CD4-positive, CD25-positive, alpha-beta regulatory T cell (primary cell): ENCODE measurements at regions not wholly inside any gene's neighbourhood (a gene's known extent, or its start where the extent isn't known, plus 50 kb on each side); places are given as distances from the start of the nearest gene placed in this dataset.

Experiments used
- ATAC-seq, 2 donors: fragments of 150-1000 bp; cut with Tn5 transposase; one replicate each; pipeline ENCODE4 v1.10.0; 2021; ENCODE audit warnings: low read depth in 2 of 2, moderate number of reproducible peaks in 2 of 2, moderate library complexity in 1 of 2
- DNase-seq, 3 donors: peaks; one replicate each; pipeline versions ENCODE4 v3.0.0 to v3.0.0-alpha.2; 2012 to 2022; ENCODE audit warnings: mixed read lengths in 1 of 3
- H3K27ac ChIP-seq: one replicate; pipeline ENCODE4 v1.7.0; 2013; ENCODE audit warnings: mild to moderate bottlenecking, low read length; ENCODE audit not compliant: insufficient read depth, poor library complexity, severe bottlenecking
- H3K27me3 ChIP-seq: one replicate; pipeline ENCODE4 v1.7.0; 2013; ENCODE audit warnings: low read length; ENCODE audit not compliant: control insufficient read depth, insufficient read depth
- H3K36me3 ChIP-seq: one replicate; pipeline ENCODE4 v1.7.0; 2013; ENCODE audit warnings: mild to moderate bottlenecking, low read length, moderate library complexity; ENCODE audit not compliant: control insufficient read depth, insufficient read depth
- H3K4me1 ChIP-seq: 2 replicates; pipeline ENCODE4 v1.7.0; 2013; ENCODE audit warnings: mild to moderate bottlenecking, low read length; ENCODE audit not compliant: insufficient read depth, control insufficient read depth, poor library complexity, severe bottlenecking
- H3K4me3 ChIP-seq: one replicate; pipeline ENCODE4 v1.7.0; 2013; ENCODE audit warnings: low read depth, mild to moderate bottlenecking, low read length, moderate library complexity
- H3K9me3 ChIP-seq, 2 experiments: 1 replicate in 1 of 2; 2 replicates in 1 of 2; pipeline ENCODE4 v1.7.0; 2013; ENCODE audit warnings: low read length in 2 of 2, mild to moderate bottlenecking in 1 of 2, moderate library complexity in 1 of 2; ENCODE audit not compliant: control insufficient read depth in 2 of 2
- H3K27ac Mint-ChIP-seq, 3 donors: one replicate each; pipeline ENCODE4 v1.8.0; 2020 to 2022; ENCODE audit warnings: mild to moderate bottlenecking in 3 of 3, mixed read lengths in 3 of 3, moderate library complexity in 2 of 3
- H3K27me3 Mint-ChIP-seq: one replicate; pipeline ENCODE4 v1.8.0; 2022; ENCODE audit warnings: mild to moderate bottlenecking, mixed read lengths
- H3K36me3 Mint-ChIP-seq: one replicate; pipeline ENCODE4 v1.8.0; 2020; ENCODE audit warnings: mixed read lengths
- H3K4me1 Mint-ChIP-seq, 4 donors: one replicate each; pipeline ENCODE4 v1.8.0; 2020 to 2022; ENCODE audit warnings: mixed read lengths in 4 of 4, mild to moderate bottlenecking in 1 of 4
- H3K4me3 Mint-ChIP-seq, 4 donors: one replicate each; pipeline ENCODE4 v1.8.0; 2020 to 2022; ENCODE audit warnings: mild to moderate bottlenecking in 4 of 4, mixed read lengths in 4 of 4, moderate library complexity in 3 of 4
- H3K9me3 Mint-ChIP-seq, 7 donors: one replicate each; pipeline ENCODE4 v1.8.0; 2020 to 2022; ENCODE audit warnings: mixed read lengths in 7 of 7, mild to moderate bottlenecking in 3 of 7, moderate library complexity in 2 of 7

- Histone ChIP-seq H3K9me3 (no peaks in the 10 kb centered on the region), H3K4me1 (no peaks in the 10 kb centered on the region), H3K4me3 (no peak overlapping the region), H3K27me3 (no peaks in the 10 kb centered on the region), H3K27ac (no peak overlapping the region), H3K36me3 (no peaks in the 10 kb centered on the region)
- no peaks in the 10 kb centered on the region for H3K9me3 Mint-ChIP-seq
- H3K36me3 Mint-ChIP-seq: no peaks in the 10 kb centered on the region
- H3K27me3 Mint-ChIP-seq: no peaks in the 10 kb centered on the region
- H3K4me1 Mint-ChIP-seq: no peaks in the 10 kb centered on the region
- DNase-seq (no peak), ATAC-seq (no peak)
- H3K4me3 Mint-ChIP-seq: no peak overlapping the region
- no peak overlapping the region for H3K27ac Mint-ChIP-seq
Observed at GRCh38 chr5:2227433-2227832, 344.7 kb upstream of the IRX4 start.

- DNase-seq (no peak), ATAC-seq (no peak)
- H3K27me3 Mint-ChIP-seq: no peaks in the 10 kb centered on the region
- H3K4me1 ChIP-seq: no peaks in the 10 kb centered on the region
- peaks cover 0 to 1% (median 0%) of the 10 kb centered on the region in 7 donors for H3K9me3 Mint-ChIP-seq
- H3K27ac ChIP-seq: no peak overlapping the region
- no peaks in the 10 kb centered on the region for H3K36me3 ChIP-seq
- H3K4me3 Mint-ChIP-seq: no peak overlapping the region
- no peaks in the 10 kb centered on the region for H3K9me3 ChIP-seq
- no peaks in the 10 kb centered on the region for H3K36me3 Mint-ChIP-seq
- no peaks in the 10 kb centered on the region for H3K4me1 Mint-ChIP-seq
- no peaks in the 10 kb centered on the region for H3K27me3 ChIP-seq
- no peak overlapping the region for H3K4me3 ChIP-seq
- H3K27ac Mint-ChIP-seq: no peak overlapping the region
Observed at GRCh38 chr5:2224689-2225088, 342.0 kb upstream of the IRX4 start.

GRCh38 chr5:2223303-2223702 is 340.6 kb upstream of the IRX4 start:
- Mint-ChIP-seq H3K36me3 (no peaks in the 10 kb centered on the region), H3K27ac (no peak overlapping the region), H3K9me3 (peaks cover 0 to 3% (median 0%) of the 10 kb centered on the region in 7 donors), H3K4me1 (no peaks in the 10 kb centered on the region), H3K27me3 (no peaks in the 10 kb centered on the region), H3K4me3 (no peak overlapping the region)
- Histone ChIP-seq H3K36me3 (no peaks in the 10 kb centered on the region), H3K27me3 (no peaks in the 10 kb centered on the region), H3K4me3 (no peak overlapping the region), H3K9me3 (no peaks in the 10 kb centered on the region), H3K4me1 (no peaks in the 10 kb centered on the region), H3K27ac (no peak overlapping the region)
- ATAC-seq: no peak
- DNase-seq: no peak

- H3K4me3 Mint-ChIP-seq: no peak overlapping the region
- H3K9me3 Mint-ChIP-seq: peaks cover 0 to 3% (median 0%) of the 10 kb centered on the region in 7 donors
- Histone ChIP-seq H3K36me3 (no peaks in the 10 kb centered on the region), H3K27ac (no peak overlapping the region), H3K9me3 (no peaks in the 10 kb centered on the region), H3K4me1 (no peaks in the 10 kb centered on the region), H3K4me3 (no peak overlapping the region), H3K27me3 (no peaks in the 10 kb centered on the region)
- H3K4me1 Mint-ChIP-seq: no peaks in the 10 kb centered on the region
- ATAC-seq: no peak
- no peaks in the 10 kb centered on the region for H3K36me3 Mint-ChIP-seq
- no peaks in the 10 kb centered on the region for H3K27me3 Mint-ChIP-seq
- no peak overlapping the region for H3K27ac Mint-ChIP-seq
- DNase-seq: no peak
Observed at GRCh38 chr5:2222246-2222992, 339.7 kb upstream of the IRX4 start.

GRCh38 chr5:2221450-2221849 is 338.7 kb upstream of the IRX4 start:
- no peaks in the 10 kb centered on the region for H3K9me3 ChIP-seq
- H3K9me3 Mint-ChIP-seq: peaks cover 0 to 3% (median 0%) of the 10 kb centered on the region in 7 donors
- no peaks in the 10 kb centered on the region for H3K36me3 ChIP-seq
- H3K4me1 Mint-ChIP-seq: no peaks in the 10 kb centered on the region
- no peak for ATAC-seq
- no peaks in the 10 kb centered on the region for H3K36me3 Mint-ChIP-seq
- no peak overlapping the region for H3K4me3 Mint-ChIP-seq
- no peaks in the 10 kb centered on the region for H3K4me1 ChIP-seq
- H3K27ac ChIP-seq: no peak overlapping the region
- no peak overlapping the region for H3K4me3 ChIP-seq
- no peaks in the 10 kb centered on the region for H3K27me3 ChIP-seq
- no peak for DNase-seq
- no peaks in the 10 kb centered on the region for H3K27me3 Mint-ChIP-seq
- no peak overlapping the region for H3K27ac Mint-ChIP-seq

- no peaks in the 10 kb centered on the region for H3K4me1 Mint-ChIP-seq
- Histone ChIP-seq H3K27ac (no peak overlapping the region), H3K9me3 (no peaks in the 10 kb centered on the region), H3K4me3 (no peak overlapping the region), H3K27me3 (no peaks in the 10 kb centered on the region), H3K36me3 (no peaks in the 10 kb centered on the region), H3K4me1 (no peaks in the 10 kb centered on the region)
- no peak overlapping the region for H3K27ac Mint-ChIP-seq
- ATAC-seq (no peak), DNase-seq (no peak)
- no peaks in the 10 kb centered on the region for H3K27me3 Mint-ChIP-seq
- no peak overlapping the region for H3K4me3 Mint-ChIP-seq
- peaks cover 0 to 3% (median 0%) of the 10 kb centered on the region in 7 donors for H3K9me3 Mint-ChIP-seq
- H3K36me3 Mint-ChIP-seq: no peaks in the 10 kb centered on the region
Observed at GRCh38 chr5:2220741-2221140, 338.0 kb upstream of the IRX4 start.

GRCh38 chr5:2219149-2219776 is 336.5 kb upstream of the IRX4 start:
- H3K27ac Mint-ChIP-seq: no peak overlapping the region
- no peaks in the 10 kb centered on the region for H3K4me1 ChIP-seq
- no peaks in the 10 kb centered on the region for H3K4me1 Mint-ChIP-seq
- no peaks in the 10 kb centered on the region for H3K9me3 ChIP-seq
- H3K36me3 Mint-ChIP-seq: no peaks in the 10 kb centered on the region
- H3K27me3 Mint-ChIP-seq: no peaks in the 10 kb centered on the region
- no peak overlapping the region for H3K27ac ChIP-seq
- H3K36me3 ChIP-seq: no peaks in the 10 kb centered on the region
- no peak for ATAC-seq
- no peak for DNase-seq
- no peak overlapping the region for H3K4me3 Mint-ChIP-seq
- H3K4me3 ChIP-seq: no peak overlapping the region
- H3K9me3 Mint-ChIP-seq: peaks cover 0 to 3% (median 0%) of the 10 kb centered on the region in 7 donors
- no peaks in the 10 kb centered on the region for H3K27me3 ChIP-seq

GRCh38 chr5:2217219-2217618 is 334.5 kb upstream of the IRX4 start:
- DNase-seq (no peak), ATAC-seq (no peak)
- Histone ChIP-seq H3K27me3 (no peaks in the 10 kb centered on the region), H3K4me1 (no peaks in the 10 kb centered on the region), H3K27ac (no peak overlapping the region), H3K4me3 (no peak overlapping the region), H3K36me3 (no peaks in the 10 kb centered on the region), H3K9me3 (no peaks in the 10 kb centered on the region)
- Mint-ChIP-seq H3K9me3 (peaks cover 0 to 3% (median 0%) of the 10 kb centered on the region in 7 donors), H3K27ac (no peak overlapping the region), H3K4me1 (no peaks in the 10 kb centered on the region), H3K4me3 (no peak overlapping the region), H3K27me3 (no peaks in the 10 kb centered on the region), H3K36me3 (no peaks in the 10 kb centered on the region)
